Breast epithelium (tissue), 3 donors: ENCODE measurements at regions not wholly inside any gene's neighbourhood (a gene's known extent, or its start where the extent isn't known, plus 50 kb on each side); places are given as distances from the start of the nearest gene placed in this dataset.

Experiments
- POLR2A ChIP-seq: fragments of 450-650 bp; IDR thresholded peaks from one replicate; pipeline ENCODE4 v1.6.1; 2016; ENCODE audit warnings: antibody characterized with exemption, mild to moderate bottlenecking, moderate library complexity
- POLR2AphosphoS5 ChIP-seq, 3 donors: sonication (generic); formaldehyde crosslinking; IDR thresholded peaks; one replicate each; pipeline ENCODE4 v1.6.1; 2017; ENCODE audit warnings: antibody characterized with exemption in 3 of 3
- TF ChIP-seq, protein P1 (sequence below), 3 donors: fragments of 450-650 bp; IDR thresholded peaks; one replicate each; pipeline ENCODE4 v1.5.1; 2016 to 2017; ENCODE audit warnings: antibody characterized with exemption in 3 of 3, mild to moderate bottlenecking in 3 of 3, moderate library complexity in 3 of 3

- no peak for TF ChIP-seq POLR2A
- TF ChIP-seq, protein P1, sequence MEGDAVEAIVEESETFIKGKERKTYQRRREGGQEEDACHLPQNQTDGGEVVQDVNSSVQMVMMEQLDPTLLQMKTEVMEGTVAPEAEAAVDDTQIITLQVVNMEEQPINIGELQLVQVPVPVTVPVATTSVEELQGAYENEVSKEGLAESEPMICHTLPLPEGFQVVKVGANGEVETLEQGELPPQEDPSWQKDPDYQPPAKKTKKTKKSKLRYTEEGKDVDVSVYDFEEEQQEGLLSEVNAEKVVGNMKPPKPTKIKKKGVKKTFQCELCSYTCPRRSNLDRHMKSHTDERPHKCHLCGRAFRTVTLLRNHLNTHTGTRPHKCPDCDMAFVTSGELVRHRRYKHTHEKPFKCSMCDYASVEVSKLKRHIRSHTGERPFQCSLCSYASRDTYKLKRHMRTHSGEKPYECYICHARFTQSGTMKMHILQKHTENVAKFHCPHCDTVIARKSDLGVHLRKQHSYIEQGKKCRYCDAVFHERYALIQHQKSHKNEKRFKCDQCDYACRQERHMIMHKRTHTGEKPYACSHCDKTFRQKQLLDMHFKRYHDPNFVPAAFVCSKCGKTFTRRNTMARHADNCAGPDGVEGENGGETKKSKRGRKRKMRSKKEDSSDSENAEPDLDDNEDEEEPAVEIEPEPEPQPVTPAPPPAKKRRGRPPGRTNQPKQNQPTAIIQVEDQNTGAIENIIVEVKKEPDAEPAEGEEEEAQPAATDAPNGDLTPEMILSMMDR (IDR thresholded peaks at IDR 0.05) = no peak
- no peak for TF ChIP-seq POLR2AphosphoS5 (IDR thresholded peaks at IDR 0.05)
Observed at GRCh38 chr11:80849253-80849652, 1408.4 kb upstream of the TENM4 start.
